ENCODE measurements at regions not wholly inside any gene's neighbourhood (a gene's known extent, or its start where the extent isn't known, plus 50 kb on each side); places are given as distances from the start of the nearest gene placed in this dataset.

- peak; percentile 66 for DNase-seq
These were observed 496.7 kb downstream of the COG6 start for GRCh38 chr13:40152145-40152544.

- DNase-seq = no peak
These were observed 497.5 kb downstream of the COG6 start for GRCh38 chr13:40152922-40153321.

- DNase-seq = no peak
These were observed 498.1 kb downstream of the COG6 start for GRCh38 chr13:40153516-40153915.

- DNase-seq = no peak
These were observed 499.7 kb downstream of the COG6 start for GRCh38 chr13:40155201-40155600.

- no peak for DNase-seq
These were observed 502.8 kb downstream of the COG6 start for GRCh38 chr13:40158218-40158617.

GRCh38 chr13:40158757-40159156, 503.3 kb downstream of the COG6 start:
- DNase-seq = no peak

- DNase-seq = no peak
These were observed 504.3 kb downstream of the COG6 start for GRCh38 chr13:40159736-40160135.

GRCh38 chr13:40160618-40161350, 505.3 kb downstream of the COG6 start:
- DNase-seq = no peak

- no peak for DNase-seq
These were observed 505.1 kb downstream of the FOXO1 start for GRCh38 chr13:40161351-40161810.

- DNase-seq = no peak
These were observed 504.5 kb downstream of the FOXO1 start for GRCh38 chr13:40161931-40162330.

- DNase-seq = no peak
These were observed 503.1 kb downstream of the FOXO1 start for GRCh38 chr13:40163066-40164000.

- DNase-seq = peak; percentile 50
These were observed 502.3 kb downstream of the FOXO1 start for GRCh38 chr13:40164133-40164532.

GRCh38 chr13:40165316-40165932, 501.0 kb downstream of the FOXO1 start:
- no peak for DNase-seq

GRCh38 chr13:40167327-40167726, 499.1 kb downstream of the FOXO1 start:
- DNase-seq = no peak

GRCh38 chr13:40168425-40169166, 497.8 kb downstream of the FOXO1 start:
- DNase-seq = no peak

- DNase-seq = no peak
These were observed 497.0 kb downstream of the FOXO1 start for GRCh38 chr13:40169476-40169875.

- DNase-seq = no peak
These were observed 496.4 kb downstream of the FOXO1 start for GRCh38 chr13:40170091-40170490.

- DNase-seq = no peak
These were observed 495.5 kb downstream of the FOXO1 start for GRCh38 chr13:40170982-40171381.

GRCh38 chr13:40171566-40171965, 494.9 kb downstream of the FOXO1 start:
- no peak for DNase-seq

- no peak for DNase-seq
These were observed 494.3 kb downstream of the FOXO1 start for GRCh38 chr13:40172149-40172591.

- no peak for DNase-seq
These were observed 493.6 kb downstream of the FOXO1 start for GRCh38 chr13:40172878-40173277.

- no peak for DNase-seq
These were observed 490.8 kb downstream of the FOXO1 start for GRCh38 chr13:40175639-40176038.

- DNase-seq = no peak
These were observed 490.2 kb downstream of the FOXO1 start for GRCh38 chr13:40176242-40176641.
